ENCODE measurements at regions not wholly inside any gene's neighbourhood (a gene's known extent, or its start where the extent isn't known, plus 50 kb on each side); places are given as distances from the start of the nearest gene placed in this dataset.

- TF ChIP-seq, protein P1, sequence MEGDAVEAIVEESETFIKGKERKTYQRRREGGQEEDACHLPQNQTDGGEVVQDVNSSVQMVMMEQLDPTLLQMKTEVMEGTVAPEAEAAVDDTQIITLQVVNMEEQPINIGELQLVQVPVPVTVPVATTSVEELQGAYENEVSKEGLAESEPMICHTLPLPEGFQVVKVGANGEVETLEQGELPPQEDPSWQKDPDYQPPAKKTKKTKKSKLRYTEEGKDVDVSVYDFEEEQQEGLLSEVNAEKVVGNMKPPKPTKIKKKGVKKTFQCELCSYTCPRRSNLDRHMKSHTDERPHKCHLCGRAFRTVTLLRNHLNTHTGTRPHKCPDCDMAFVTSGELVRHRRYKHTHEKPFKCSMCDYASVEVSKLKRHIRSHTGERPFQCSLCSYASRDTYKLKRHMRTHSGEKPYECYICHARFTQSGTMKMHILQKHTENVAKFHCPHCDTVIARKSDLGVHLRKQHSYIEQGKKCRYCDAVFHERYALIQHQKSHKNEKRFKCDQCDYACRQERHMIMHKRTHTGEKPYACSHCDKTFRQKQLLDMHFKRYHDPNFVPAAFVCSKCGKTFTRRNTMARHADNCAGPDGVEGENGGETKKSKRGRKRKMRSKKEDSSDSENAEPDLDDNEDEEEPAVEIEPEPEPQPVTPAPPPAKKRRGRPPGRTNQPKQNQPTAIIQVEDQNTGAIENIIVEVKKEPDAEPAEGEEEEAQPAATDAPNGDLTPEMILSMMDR (IDR thresholded peaks at IDR 0.05; ENCODE audit: low read depth, low read length, missing control alignments), result no peak
- DNase-seq (ENCODE audit: low read depth), result no peak
- no peak overlapping the region for H3K4me3 ChIP-seq (ENCODE audit: low read depth, low read length)
- in situ Hi-C loops (cut with HindIII; ENCODE audit: low sequenced_read_pairs), result no loop called here
These were observed 99.8 kb upstream of the MLN start for GRCh38 chr6:33903579-33903978.

DNA sequence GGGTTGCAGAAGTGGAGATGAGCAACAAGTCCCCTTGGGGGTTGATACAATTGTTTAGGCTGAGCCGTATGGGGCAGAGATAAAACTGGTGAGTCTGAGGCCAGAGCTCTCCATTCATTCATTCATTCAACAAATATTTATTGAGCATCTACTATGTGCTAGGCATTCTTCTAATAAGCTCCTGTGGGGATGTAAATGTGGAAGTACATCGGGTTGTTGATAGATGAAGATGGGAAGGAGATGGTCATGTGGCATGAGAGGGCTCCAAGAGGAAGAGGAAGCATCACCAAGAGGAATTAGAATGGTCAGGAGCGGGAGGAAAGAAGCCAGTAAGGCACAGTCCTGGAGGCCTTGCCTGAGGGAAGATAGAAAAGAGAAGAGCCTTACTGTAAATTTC is 98.7 kb upstream of the MLN start:
- no peak overlapping the region for H3K4me3 ChIP-seq (ENCODE audit: low read depth, low read length)
- DNase-seq (ENCODE audit: low read depth), result no peak
- in situ Hi-C loops (cut with HindIII; ENCODE audit: low sequenced_read_pairs), result no loop called here
- TF ChIP-seq, protein P1 (IDR thresholded peaks at IDR 0.05; ENCODE audit: low read depth, low read length, missing control alignments), result no peak

DNA sequence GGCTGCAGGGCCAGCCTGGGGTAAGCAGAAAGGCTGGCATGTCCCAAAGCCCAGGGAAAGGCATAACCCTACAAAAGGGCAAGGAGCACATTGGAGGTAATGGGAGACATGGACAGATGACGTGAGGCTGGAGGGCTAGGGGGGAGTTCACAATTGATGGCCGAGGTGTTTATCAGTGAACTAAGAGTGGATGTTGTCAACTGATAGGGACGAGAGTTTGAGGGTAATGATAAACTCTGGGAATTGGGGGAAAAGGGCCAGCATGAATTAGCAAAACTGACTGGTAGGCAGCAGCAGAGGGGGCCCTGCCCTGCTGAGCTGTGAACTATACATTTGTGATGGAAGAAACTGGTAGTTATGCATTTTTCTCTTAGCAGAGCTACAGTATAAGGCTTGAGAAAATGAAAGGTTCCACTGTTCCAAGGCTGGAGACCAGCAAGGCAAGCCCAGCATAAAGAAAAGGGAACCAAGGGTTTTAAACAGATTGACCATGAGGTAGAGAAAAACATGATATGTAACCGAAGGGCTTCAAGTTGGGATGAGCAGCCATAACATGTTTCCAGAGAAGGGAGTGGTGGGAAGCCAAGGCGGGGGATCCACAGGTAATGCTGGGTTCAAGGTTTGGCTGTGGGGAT is 98.1 kb upstream of the MLN start:
- in situ Hi-C loops (cut with HindIII; ENCODE audit: low sequenced_read_pairs), result no loop called here
- TF ChIP-seq, protein P1 (IDR thresholded peaks at IDR 0.05; ENCODE audit: low read depth, low read length, missing control alignments), result no peak
- DNase-seq (ENCODE audit: low read depth), result no peak
- no peak overlapping the region for H3K4me3 ChIP-seq (ENCODE audit: low read depth, low read length)

GRCh38 chr6:33898771-33899170 is 95.0 kb upstream of the MLN start:
- DNase-seq (ENCODE audit: low read depth), result no peak
- in situ Hi-C loops (cut with HindIII; ENCODE audit: low sequenced_read_pairs), result no loop called here
- no peak overlapping the region for H3K4me3 ChIP-seq (ENCODE audit: low read depth, low read length)
- TF ChIP-seq, protein P1 (IDR thresholded peaks at IDR 0.05; ENCODE audit: low read depth, low read length, missing control alignments), result no peak

GRCh38 chr6:33897189-33897780 is 93.5 kb upstream of the MLN start:
- TF ChIP-seq, protein P1 (IDR thresholded peaks at IDR 0.05; ENCODE audit: low read depth, low read length, missing control alignments), result no peak
- in situ Hi-C loops (cut with HindIII; ENCODE audit: low sequenced_read_pairs), result no loop called here
- H3K4me3 ChIP-seq (ENCODE audit: low read depth, low read length), result no peak overlapping the region
- DNase-seq (ENCODE audit: low read depth), result no peak

DNA sequence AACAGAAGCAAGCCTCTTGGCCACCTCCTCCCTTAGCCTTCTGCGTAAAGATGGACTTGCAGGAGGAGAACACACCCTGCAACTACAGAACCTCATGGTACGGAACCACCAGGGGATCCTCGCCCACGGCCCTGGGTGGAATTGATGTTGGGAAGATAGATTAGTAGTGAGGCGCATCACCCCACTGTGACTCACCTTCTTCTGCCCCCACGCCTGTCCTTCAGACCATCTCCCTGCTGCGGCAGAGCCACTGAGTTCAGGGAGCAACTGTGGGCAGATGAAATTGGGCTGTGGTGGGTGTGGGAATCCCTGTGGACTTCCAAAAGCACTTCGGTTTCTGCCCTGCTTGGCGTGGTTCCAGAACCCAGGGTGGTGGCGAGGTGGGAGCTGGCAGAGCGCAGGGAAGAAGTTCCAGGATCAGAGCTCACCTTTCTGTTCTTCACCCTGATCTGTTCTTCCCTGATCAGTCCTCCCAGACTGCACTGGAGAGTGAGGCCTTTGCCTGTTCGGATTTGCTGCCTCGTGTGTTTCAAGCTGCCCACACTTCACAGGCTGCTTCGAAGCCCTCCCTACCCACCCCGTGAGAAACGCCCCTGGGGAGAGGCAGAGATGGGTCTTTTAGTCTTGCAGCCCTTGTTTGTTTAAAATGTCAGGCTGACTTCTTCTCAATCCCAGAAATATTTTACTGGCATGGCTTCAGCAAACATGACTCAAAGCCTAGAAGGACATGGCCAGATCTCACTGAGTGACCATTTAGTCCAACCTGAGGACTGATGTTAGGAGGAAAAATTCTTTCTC is 92.8 kb upstream of the MLN start:
- TF ChIP-seq, protein P1 (IDR thresholded peaks at IDR 0.05; ENCODE audit: low read depth, low read length, missing control alignments), result no peak
- no peak for DNase-seq (ENCODE audit: low read depth)
- in situ Hi-C loops (cut with HindIII; ENCODE audit: low sequenced_read_pairs), result no loop called here
- H3K4me3 ChIP-seq (ENCODE audit: low read depth, low read length), result no peak overlapping the region

Data from astrocyte of the cerebellum (primary cell).